Parathyroid adenoma (tissue), 2 donors: ENCODE measurements at regions not wholly inside any gene's neighbourhood (a gene's known extent, or its start where the extent isn't known, plus 50 kb on each side); places are given as distances from the start of the nearest gene placed in this dataset.

ENCODE experiments used
- H2AFZ ChIP-seq: fragments of 300-600 bp; sonication (generic); one replicate; pipeline ENCODE4 v1.7.0; 2017; ENCODE audit warnings: antibody characterized with exemption, mild to moderate bottlenecking
- H3K27ac ChIP-seq: fragments of 300-600 bp; sonication (generic); one replicate; pipeline ENCODE4 v1.7.0; 2017
- H3K27me3 ChIP-seq: fragments of 300-600 bp; sonication (generic); one replicate; pipeline ENCODE4 v1.7.0; 2017; ENCODE audit warnings: low read length; ENCODE audit not compliant: control insufficient read depth, insufficient read depth
- H3K36me3 ChIP-seq: fragments of 300-600 bp; sonication (generic); one replicate; pipeline ENCODE4 v1.7.0; 2017; ENCODE audit warnings: low read length; ENCODE audit not compliant: control insufficient read depth, insufficient read depth
- H3K4me1 ChIP-seq: fragments of 300-600 bp; sonication (generic); one replicate; pipeline ENCODE4 v1.7.0; 2017; ENCODE audit warnings: control low read depth
- H3K4me2 ChIP-seq: fragments of 300-600 bp; sonication (generic); one replicate; pipeline ENCODE4 v1.7.0; 2017; ENCODE audit warnings: low read length
- H3K4me3 ChIP-seq: fragments of 300-600 bp; sonication (generic); one replicate; pipeline ENCODE4 v1.7.0; 2017; ENCODE audit warnings: low read depth, low read length
- H3K79me2 ChIP-seq: fragments of 300-600 bp; sonication (generic); one replicate; pipeline ENCODE4 v1.7.0; 2017; ENCODE audit warnings: control low read depth
- H3K9ac ChIP-seq: fragments of 300-600 bp; sonication (generic); one replicate; pipeline ENCODE4 v1.7.0; 2017; ENCODE audit warnings: mild to moderate bottlenecking
- H3K9me3 ChIP-seq: fragments of 300-600 bp; sonication (generic); one replicate; pipeline ENCODE4 v1.7.0; 2017; ENCODE audit warnings: low read length; ENCODE audit not compliant: control insufficient read depth
- TF ChIP-seq, protein P1 (sequence below): fragments of 300-600 bp; sonication (generic); IDR thresholded peaks from one replicate; pipeline ENCODE4 v1.7.0; 2017; ENCODE audit warnings: antibody characterized with exemption, mild to moderate bottlenecking
- donor health status: primary hyperparathyroidism.

DNA sequence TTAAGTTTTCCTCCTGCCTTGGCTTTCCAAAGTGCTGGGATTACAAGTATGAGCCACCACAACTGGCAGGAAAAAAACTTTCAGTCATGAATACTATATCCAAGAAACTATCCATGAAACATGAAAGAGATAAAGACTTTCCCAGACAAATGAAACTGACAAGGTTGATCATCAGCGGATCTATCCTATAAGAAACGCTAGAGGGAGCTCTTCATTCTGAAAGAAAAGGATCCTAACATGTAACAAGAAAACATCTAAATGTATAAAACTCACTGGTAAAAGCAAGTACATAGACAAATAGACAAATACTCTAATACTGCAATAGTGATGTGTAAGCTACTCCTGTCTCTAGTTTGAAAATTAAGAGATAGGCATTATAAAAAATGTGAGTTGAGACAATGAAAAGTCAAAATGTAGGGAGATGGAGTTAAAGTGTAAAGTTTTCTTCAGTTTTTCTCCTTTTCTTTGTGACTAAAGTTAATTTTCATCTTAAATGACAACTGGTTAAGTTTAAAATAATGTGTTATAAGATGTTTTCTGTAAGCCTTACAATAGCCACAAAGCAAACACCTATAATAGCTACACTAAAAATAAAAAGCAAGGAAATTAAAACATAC is 79.6 kb upstream of the TEKT1 start:
- no peaks in the 10 kb centered on the region for H3K4me1 ChIP-seq
- no peaks in the 10 kb centered on the region for H3K36me3 ChIP-seq
- TF ChIP-seq, protein P1, sequence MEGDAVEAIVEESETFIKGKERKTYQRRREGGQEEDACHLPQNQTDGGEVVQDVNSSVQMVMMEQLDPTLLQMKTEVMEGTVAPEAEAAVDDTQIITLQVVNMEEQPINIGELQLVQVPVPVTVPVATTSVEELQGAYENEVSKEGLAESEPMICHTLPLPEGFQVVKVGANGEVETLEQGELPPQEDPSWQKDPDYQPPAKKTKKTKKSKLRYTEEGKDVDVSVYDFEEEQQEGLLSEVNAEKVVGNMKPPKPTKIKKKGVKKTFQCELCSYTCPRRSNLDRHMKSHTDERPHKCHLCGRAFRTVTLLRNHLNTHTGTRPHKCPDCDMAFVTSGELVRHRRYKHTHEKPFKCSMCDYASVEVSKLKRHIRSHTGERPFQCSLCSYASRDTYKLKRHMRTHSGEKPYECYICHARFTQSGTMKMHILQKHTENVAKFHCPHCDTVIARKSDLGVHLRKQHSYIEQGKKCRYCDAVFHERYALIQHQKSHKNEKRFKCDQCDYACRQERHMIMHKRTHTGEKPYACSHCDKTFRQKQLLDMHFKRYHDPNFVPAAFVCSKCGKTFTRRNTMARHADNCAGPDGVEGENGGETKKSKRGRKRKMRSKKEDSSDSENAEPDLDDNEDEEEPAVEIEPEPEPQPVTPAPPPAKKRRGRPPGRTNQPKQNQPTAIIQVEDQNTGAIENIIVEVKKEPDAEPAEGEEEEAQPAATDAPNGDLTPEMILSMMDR = peak; percentile 67
- H3K4me2 ChIP-seq = no peak overlapping the region
- H2AFZ ChIP-seq = no peak overlapping the region
- H3K27me3 ChIP-seq = no peaks in the 10 kb centered on the region
- no peak overlapping the region for H3K27ac ChIP-seq
- H3K9me3 ChIP-seq = no peaks in the 10 kb centered on the region
- no peak overlapping the region for H3K9ac ChIP-seq
- no peaks in the 10 kb centered on the region for H3K79me2 ChIP-seq
- no peak overlapping the region for H3K4me3 ChIP-seq

DNA sequence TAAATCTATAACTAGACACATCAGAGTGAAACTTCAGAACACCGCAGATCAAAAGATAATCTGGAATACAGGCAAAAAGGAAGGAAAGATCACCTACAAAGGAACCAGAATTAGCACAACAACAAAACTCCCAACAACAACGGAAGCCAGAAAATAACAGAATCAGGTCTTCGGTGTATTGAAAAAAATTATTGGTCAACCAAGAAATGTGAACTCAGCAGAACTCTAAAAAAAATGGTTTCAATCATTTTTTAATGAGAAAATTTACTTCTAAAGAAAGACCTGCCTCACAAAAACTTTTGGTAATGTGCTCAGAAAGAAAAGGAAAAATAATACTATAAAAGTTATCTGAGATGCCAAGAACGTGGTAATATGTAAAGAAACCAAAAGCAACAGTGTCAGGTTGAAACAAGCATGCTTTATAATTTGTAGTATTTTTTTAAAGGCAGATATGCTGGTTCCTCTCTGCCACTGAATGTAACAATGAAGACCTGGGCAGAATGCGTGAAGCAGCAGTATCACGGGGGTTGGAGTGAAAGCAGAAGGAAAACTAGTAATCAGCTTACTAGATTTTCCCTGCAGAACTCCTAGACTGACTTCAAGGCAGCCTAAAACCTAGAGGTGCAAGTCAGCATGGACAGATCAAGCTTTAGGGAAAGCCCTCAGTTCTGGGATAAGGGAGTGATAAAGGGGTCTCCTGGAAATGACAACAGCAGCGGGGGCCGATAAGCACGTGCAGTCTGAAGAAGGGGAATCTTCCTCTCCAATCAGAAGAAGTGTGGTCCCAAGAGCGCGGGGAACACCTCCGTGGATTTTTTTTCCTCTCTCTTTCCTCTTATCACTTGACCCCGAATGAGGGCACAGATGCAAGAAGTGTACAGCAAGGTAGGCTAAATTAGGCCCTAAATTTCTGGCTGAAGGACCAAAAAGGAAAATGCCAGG is 80.9 kb upstream of the TEKT1 start:
- Histone ChIP-seq H3K27me3 (no peaks in the 10 kb centered on the region), H3K9me3 (no peaks in the 10 kb centered on the region), H3K4me2 (no peak overlapping the region), H2AFZ (no peak overlapping the region), H3K4me1 (no peaks in the 10 kb centered on the region), H3K27ac (no peak overlapping the region), H3K4me3 (no peak overlapping the region), H3K36me3 (no peaks in the 10 kb centered on the region), H3K79me2 (no peaks in the 10 kb centered on the region), H3K9ac (no peak overlapping the region)
- TF ChIP-seq, protein P1 = no peak

DNA sequence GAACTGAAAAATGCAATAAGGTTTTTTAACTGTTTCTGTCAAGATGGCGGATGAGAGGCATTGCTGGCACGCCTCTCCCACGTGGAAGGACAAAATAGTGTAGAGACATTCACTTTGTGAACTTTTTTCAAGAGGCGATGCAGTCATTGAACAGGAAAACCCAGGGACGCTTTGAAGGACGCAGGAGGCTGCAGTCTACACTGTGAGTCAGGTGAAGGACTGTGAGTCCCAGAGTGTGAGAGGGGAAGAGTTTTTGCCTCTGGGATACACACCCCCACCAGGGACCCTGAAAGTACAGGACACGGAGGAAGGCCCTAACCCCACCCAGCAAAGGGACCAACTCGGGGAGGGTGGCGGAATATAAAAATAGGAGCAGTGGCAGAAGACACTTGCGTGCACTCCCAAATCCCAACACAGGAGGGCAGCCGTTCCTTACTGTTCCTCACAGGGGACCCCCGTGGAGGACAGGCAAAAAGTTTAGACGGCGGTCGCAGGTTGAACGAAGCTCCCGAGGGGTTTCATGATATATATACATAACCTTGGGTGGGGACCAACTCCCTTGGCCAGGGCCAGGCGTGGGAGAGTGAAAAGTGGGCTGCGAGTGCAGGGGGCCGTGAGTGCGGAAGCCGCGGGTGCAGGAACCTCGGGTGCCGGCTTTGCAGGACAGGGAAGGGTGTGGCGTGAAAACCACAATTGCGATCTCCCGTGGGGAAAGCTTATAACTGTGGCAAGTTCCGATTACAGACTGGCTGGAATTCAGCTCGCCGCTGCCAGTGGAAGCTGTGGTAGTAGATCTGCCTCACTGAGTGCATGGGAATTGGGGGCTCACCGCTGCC is 82.0 kb upstream of the ALOX12 start:
- H3K4me1 ChIP-seq = no peaks in the 10 kb centered on the region
- H3K79me2 ChIP-seq = no peaks in the 10 kb centered on the region
- no peaks in the 10 kb centered on the region for H3K9me3 ChIP-seq
- TF ChIP-seq, protein P1 = peak; percentile 87
- peak overlapping the region; percentile 27 for H3K4me3 ChIP-seq
- H3K9ac ChIP-seq = no peak overlapping the region
- no peak overlapping the region for H3K27ac ChIP-seq
- H2AFZ ChIP-seq = peak overlapping the region; percentile 1
- no peaks in the 10 kb centered on the region for H3K36me3 ChIP-seq
- no peaks in the 10 kb centered on the region for H3K27me3 ChIP-seq
- peak overlapping the region; percentile 68 for H3K4me2 ChIP-seq

DNA sequence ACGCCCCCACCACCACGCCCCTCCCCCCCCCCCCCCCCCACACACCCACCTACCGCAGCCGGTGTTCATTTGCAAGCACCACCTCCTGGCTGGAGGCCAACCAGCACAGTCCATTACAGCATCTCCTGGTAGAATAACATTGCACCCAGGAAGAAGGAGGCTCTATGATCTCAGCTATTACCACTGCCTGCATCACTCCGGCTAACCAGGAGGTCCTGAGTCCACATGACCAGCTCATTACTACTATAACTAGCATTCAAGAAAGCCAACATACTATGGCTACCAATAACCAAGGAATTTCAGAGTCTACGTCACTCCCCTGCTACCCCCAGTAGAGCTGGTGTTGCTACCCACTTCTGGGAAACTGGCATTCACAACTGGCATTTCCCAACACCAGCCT is 81.1 kb upstream of the ALOX12 start:
- no peaks in the 10 kb centered on the region for H3K4me1 ChIP-seq
- H3K79me2 ChIP-seq = no peaks in the 10 kb centered on the region
- no peaks in the 10 kb centered on the region for H3K36me3 ChIP-seq
- no peak overlapping the region for H3K4me2 ChIP-seq
- no peak overlapping the region for H3K27ac ChIP-seq
- no peak overlapping the region for H2AFZ ChIP-seq
- TF ChIP-seq, protein P1 = no peak
- H3K9ac ChIP-seq = no peak overlapping the region
- no peaks in the 10 kb centered on the region for H3K9me3 ChIP-seq
- no peak overlapping the region for H3K4me3 ChIP-seq
- H3K27me3 ChIP-seq = no peaks in the 10 kb centered on the region
